GM12891 (cell line): ENCODE measurements at regions not wholly inside any gene's neighbourhood (a gene's known extent, or its start where the extent isn't known, plus 50 kb on each side); places are given as distances from the start of the nearest gene placed in this dataset.

Source experiments
- DNase-seq: peaks from one replicate; pipeline ENCODE4 v3.0.0; 2011; ENCODE audit warnings: low spot score; ENCODE audit not compliant: insufficient read length
- FAIRE-seq: peaks from 2 replicates; lab custom pipeline; 2011; peaks lifted over from hg19 to GRCh38; lab: Jason Lieb, UNC
- PAX5 ChIP-seq: IDR thresholded peaks from 2 replicates; pipeline ENCODE4 v1.6.1; 2011; ENCODE audit warnings: low read length, moderate library complexity, mild to moderate bottlenecking; ENCODE audit not compliant: insufficient read depth, severe bottlenecking
- POLR2A ChIP-seq: IDR thresholded peaks from 2 replicates; pipeline ENCODE4 v1.6.1; 2011; ENCODE audit warnings: low read depth, low read length, control low read depth
- POLR2AphosphoS5 ChIP-seq: IDR thresholded peaks from 2 replicates; pipeline ENCODE4 v1.6.1; 2011; ENCODE audit warnings: low read depth, low read length, control low read depth
- POU2F2 ChIP-seq: IDR thresholded peaks from 2 replicates; pipeline ENCODE4 v1.6.1; 2011; ENCODE audit warnings: low read depth, mild to moderate bottlenecking, control low read depth, low read length, moderate library complexity
- SPI1 ChIP-seq: IDR thresholded peaks from 2 replicates; pipeline ENCODE4 v1.6.1; 2011; ENCODE audit warnings: low read depth, low read length, control low read depth
- TAF1 ChIP-seq: IDR thresholded peaks from 2 replicates; pipeline ENCODE4 v1.6.1; 2011; ENCODE audit warnings: low read depth, low read length, control low read depth

- DNase-seq (no peak), FAIRE-seq (no peak)
- no peak for TF ChIP-seq POLR2AphosphoS5
- no peak for TF ChIP-seq TAF1
- no peak for TF ChIP-seq PAX5
Observed at GRCh38 chr16:6576606-6577005, 756.0 kb upstream of the RBFOX1 start.

- DNase-seq (no peak), FAIRE-seq (no peak)
- TF ChIP-seq POLR2AphosphoS5 (no peak), PAX5 (no peak), SPI1 (no peak), POLR2A (no peak), TAF1 (no peak), POU2F2 (no peak)
Observed at GRCh38 chr16:6576113-6576512, 756.5 kb upstream of the RBFOX1 start.

- DNase-seq (no peak), FAIRE-seq (no peak)
- TF ChIP-seq SPI1 (no peak), TAF1 (no peak), POLR2AphosphoS5 (no peak), POU2F2 (no peak), PAX5 (no peak), POLR2A (no peak)
Observed at GRCh38 chr16:6574146-6574545, 758.5 kb upstream of the RBFOX1 start.

GRCh38 chr16:6573577-6573976 lies 759.1 kb upstream of the RBFOX1 start:
- TF ChIP-seq SPI1 (no peak), TAF1 (no peak), POLR2A (no peak), POU2F2 (no peak), PAX5 (no peak), POLR2AphosphoS5 (no peak)
- FAIRE-seq (no peak), DNase-seq (no peak)

GRCh38 chr16:6571044-6571443 lies 761.6 kb upstream of the RBFOX1 start:
- DNase-seq (no peak), FAIRE-seq (no peak)

GRCh38 chr16:6570530-6570929 lies 762.1 kb upstream of the RBFOX1 start:
- FAIRE-seq (no peak), DNase-seq (no peak)
- TF ChIP-seq SPI1 (no peak), POLR2A (no peak), PAX5 (no peak), POLR2AphosphoS5 (no peak), TAF1 (no peak), POU2F2 (no peak)

More at GRCh38 chr16:6571044-6571443, 761.6 kb upstream of the RBFOX1 start:
- TF ChIP-seq POLR2A, result no peak
- TF ChIP-seq TAF1, result no peak
- TF ChIP-seq SPI1, result no peak
- no peak for TF ChIP-seq PAX5
- TF ChIP-seq POU2F2, result no peak
- no peak for TF ChIP-seq POLR2AphosphoS5

- no peak for FAIRE-seq
- TF ChIP-seq PAX5 (no peak), POLR2A (no peak), POU2F2 (no peak), POLR2AphosphoS5 (no peak), SPI1 (no peak), TAF1 (no peak)
Observed at GRCh38 chr16:6562986-6563385, 769.7 kb upstream of the RBFOX1 start.

GRCh38 chr16:6560306-6561100 lies 772.1 kb upstream of the RBFOX1 start:
- DNase-seq, result no peak
- TF ChIP-seq POU2F2 (no peak), POLR2AphosphoS5 (no peak), SPI1 (no peak), PAX5 (no peak), TAF1 (no peak), POLR2A (no peak)
- no peak for FAIRE-seq

More at GRCh38 chr16:6562986-6563385, 769.7 kb upstream of the RBFOX1 start:
- DNase-seq, result no peak

GRCh38 chr16:6558661-6559060 lies 774.0 kb upstream of the RBFOX1 start:
- TF ChIP-seq TAF1 (no peak), POLR2A (no peak), PAX5 (no peak), POU2F2 (no peak), SPI1 (no peak), POLR2AphosphoS5 (no peak)
- FAIRE-seq (no peak), DNase-seq (no peak)

- TF ChIP-seq PAX5 (no peak), SPI1 (no peak), POLR2A (no peak), POU2F2 (no peak), TAF1 (no peak), POLR2AphosphoS5 (no peak)
- no peak for DNase-seq
- no peak for FAIRE-seq
Observed at GRCh38 chr16:6558126-6558525, 774.5 kb upstream of the RBFOX1 start.
